ENCODE measurements at regions not wholly inside any gene's neighbourhood (a gene's known extent, or its start where the extent isn't known, plus 50 kb on each side); places are given as distances from the start of the nearest gene placed in this dataset.

DNA sequence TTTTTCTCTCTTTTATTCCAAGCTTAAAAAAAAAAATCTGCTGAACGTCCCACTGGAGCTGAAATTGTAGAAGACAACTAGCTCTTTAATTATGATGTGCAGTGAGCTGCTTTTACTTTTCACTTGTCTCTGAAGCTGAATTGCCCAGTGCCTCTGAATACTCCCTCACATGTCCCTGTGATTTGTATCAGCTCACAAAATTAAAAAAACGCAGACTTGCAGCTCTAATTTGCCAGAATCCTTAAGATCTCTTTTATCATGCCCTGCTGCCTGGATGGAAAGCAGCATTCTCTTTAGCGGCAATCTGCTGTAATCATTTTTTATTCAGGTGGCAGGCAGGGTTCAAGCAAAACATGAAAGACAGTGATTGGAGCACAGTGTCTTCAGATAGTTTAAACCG lies 443.8 kb upstream of the SPTLC3 start:
- TF ChIP-seq FOXM1 (IDR thresholded peaks at IDR 0.05; ENCODE audit: borderline replicate concordance, low read depth) = no peak
- no peak for TF ChIP-seq CREB1 (IDR thresholded peaks at IDR 0.05; ENCODE audit: low read depth)
- TF ChIP-seq NFIC (IDR thresholded peaks at IDR 0.05) = no peak
- TF ChIP-seq, protein P1, sequence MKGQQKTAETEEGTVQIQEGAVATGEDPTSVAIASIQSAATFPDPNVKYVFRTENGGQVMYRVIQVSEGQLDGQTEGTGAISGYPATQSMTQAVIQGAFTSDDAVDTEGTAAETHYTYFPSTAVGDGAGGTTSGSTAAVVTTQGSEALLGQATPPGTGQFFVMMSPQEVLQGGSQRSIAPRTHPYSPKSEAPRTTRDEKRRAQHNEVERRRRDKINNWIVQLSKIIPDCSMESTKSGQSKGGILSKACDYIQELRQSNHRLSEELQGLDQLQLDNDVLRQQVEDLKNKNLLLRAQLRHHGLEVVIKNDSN (IDR thresholded peaks at IDR 0.05) = no peak
- TF ChIP-seq CEBPB (IDR thresholded peaks at IDR 0.05) = no peak
- TF ChIP-seq, protein P2, sequence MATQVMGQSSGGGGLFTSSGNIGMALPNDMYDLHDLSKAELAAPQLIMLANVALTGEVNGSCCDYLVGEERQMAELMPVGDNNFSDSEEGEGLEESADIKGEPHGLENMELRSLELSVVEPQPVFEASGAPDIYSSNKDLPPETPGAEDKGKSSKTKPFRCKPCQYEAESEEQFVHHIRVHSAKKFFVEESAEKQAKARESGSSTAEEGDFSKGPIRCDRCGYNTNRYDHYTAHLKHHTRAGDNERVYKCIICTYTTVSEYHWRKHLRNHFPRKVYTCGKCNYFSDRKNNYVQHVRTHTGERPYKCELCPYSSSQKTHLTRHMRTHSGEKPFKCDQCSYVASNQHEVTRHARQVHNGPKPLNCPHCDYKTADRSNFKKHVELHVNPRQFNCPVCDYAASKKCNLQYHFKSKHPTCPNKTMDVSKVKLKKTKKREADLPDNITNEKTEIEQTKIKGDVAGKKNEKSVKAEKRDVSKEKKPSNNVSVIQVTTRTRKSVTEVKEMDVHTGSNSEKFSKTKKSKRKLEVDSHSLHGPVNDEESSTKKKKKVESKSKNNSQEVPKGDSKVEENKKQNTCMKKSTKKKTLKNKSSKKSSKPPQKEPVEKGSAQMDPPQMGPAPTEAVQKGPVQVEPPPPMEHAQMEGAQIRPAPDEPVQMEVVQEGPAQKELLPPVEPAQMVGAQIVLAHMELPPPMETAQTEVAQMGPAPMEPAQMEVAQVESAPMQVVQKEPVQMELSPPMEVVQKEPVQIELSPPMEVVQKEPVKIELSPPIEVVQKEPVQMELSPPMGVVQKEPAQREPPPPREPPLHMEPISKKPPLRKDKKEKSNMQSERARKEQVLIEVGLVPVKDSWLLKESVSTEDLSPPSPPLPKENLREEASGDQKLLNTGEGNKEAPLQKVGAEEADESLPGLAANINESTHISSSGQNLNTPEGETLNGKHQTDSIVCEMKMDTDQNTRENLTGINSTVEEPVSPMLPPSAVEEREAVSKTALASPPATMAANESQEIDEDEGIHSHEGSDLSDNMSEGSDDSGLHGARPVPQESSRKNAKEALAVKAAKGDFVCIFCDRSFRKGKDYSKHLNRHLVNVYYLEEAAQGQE (IDR thresholded peaks at IDR 0.05; ENCODE audit: low read depth) = no peak
- no peak for TF ChIP-seq TAF1 (IDR thresholded peaks at IDR 0.05; ENCODE audit: low read depth)

DNA sequence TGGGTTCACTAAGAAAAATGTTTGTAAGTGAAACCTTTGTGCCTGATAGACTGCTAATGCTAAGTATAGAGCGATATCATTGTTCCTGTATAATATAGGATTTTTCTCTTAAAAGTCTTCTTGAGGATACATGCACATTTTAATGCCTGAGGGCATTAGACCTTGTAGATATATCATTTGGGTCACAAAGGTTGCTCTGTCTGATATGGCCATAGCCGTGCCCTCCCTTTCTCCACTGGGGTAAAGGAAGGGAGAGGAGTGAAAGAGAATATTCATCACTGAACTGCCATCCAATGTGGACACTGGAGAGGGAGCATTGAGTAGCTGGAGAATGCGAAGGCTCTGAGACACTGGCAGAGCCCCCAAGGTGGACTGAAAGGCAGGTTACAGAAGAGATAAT lies 442.2 kb upstream of the SPTLC3 start:
- no peak for TF ChIP-seq FOXM1 (IDR thresholded peaks at IDR 0.05; ENCODE audit: borderline replicate concordance, low read depth)
- no peak for TF ChIP-seq YY1 (IDR thresholded peaks at IDR 0.05; ENCODE audit: low read depth)
- TF ChIP-seq, protein P3, sequence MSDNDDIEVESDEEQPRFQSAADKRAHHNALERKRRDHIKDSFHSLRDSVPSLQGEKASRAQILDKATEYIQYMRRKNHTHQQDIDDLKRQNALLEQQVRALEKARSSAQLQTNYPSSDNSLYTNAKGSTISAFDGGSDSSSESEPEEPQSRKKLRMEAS (IDR thresholded peaks at IDR 0.05) = no peak
- no peak for TF ChIP-seq EGR1 (IDR thresholded peaks at IDR 0.05)
- TF ChIP-seq NFIC (IDR thresholded peaks at IDR 0.05) = no peak
- TF ChIP-seq TAF1 (IDR thresholded peaks at IDR 0.05; ENCODE audit: low read depth) = no peak
- no peak for TF ChIP-seq TCF12 (IDR thresholded peaks at IDR 0.05; ENCODE audit: low read depth)
- no peak for TF ChIP-seq TEAD4 (IDR thresholded peaks at IDR 0.05)
- TF ChIP-seq ZBTB7A (IDR thresholded peaks at IDR 0.05; ENCODE audit: low read depth) = no peak
- TF ChIP-seq, protein P1 (IDR thresholded peaks at IDR 0.05) = no peak
- no peak for TF ChIP-seq CREB1 (IDR thresholded peaks at IDR 0.05; ENCODE audit: low read depth)
- no peak for TF ChIP-seq CEBPB (IDR thresholded peaks at IDR 0.05)
- TF ChIP-seq EP300 (IDR thresholded peaks at IDR 0.05; ENCODE audit: borderline replicate concordance) = no peak
- TF ChIP-seq RAD21 (IDR thresholded peaks at IDR 0.05; ENCODE audit: low read depth) = no peak
- TF ChIP-seq, protein P2 (IDR thresholded peaks at IDR 0.05; ENCODE audit: low read depth) = no peak

DNA sequence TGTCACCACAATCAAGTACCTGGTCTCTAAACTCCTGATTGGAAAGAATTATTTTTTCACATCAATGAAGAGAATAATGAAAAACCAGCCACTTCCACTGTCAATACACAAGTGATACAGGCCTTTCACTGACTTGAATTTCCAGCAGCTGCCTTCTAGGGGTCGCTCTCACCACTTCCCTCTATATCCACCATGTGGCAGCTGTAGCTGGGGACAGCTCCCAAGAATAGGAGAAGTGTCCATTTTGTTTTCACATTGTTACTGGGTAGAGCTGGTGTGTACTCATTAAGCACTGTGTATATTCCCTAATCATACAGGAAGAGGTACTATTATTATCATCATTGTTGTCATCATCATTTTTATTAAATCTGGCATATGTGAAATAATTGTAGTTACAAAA lies 438.4 kb upstream of the SPTLC3 start:
- TF ChIP-seq RAD21 (IDR thresholded peaks at IDR 0.05; ENCODE audit: low read depth) (peak; percentile 21), YY1 (IDR thresholded peaks at IDR 0.05; ENCODE audit: low read depth) (0 out of 2 replicates have a peak, but pooled peaks have one; percentile 34), CEBPB (IDR thresholded peaks at IDR 0.05) (no peak)

DNA sequence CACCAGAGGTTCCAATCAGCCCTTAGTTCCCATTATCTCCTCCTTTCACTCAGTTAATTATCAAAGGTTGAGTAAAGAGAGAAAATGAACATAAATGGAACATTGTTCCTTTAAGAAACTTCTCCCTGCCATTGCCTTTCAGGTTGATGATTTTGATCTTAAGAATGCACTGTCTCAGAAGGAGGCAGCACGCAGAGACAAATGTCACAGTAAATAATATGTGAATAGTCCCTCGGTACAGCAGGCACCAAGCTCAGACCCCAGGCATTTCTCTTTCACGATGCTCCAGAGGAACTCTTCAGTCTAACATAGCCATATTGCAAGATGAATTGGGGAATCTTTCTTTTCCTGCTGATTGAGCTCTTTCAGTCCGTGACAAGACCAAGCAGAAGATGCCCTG lies 435.3 kb upstream of the SPTLC3 start:
- TF ChIP-seq EGR1 (IDR thresholded peaks at IDR 0.05) = no peak
- TF ChIP-seq TAF1 (IDR thresholded peaks at IDR 0.05; ENCODE audit: low read depth) = no peak
- TF ChIP-seq, protein P2 (IDR thresholded peaks at IDR 0.05; ENCODE audit: low read depth) = no peak
- no peak for TF ChIP-seq TCF12 (IDR thresholded peaks at IDR 0.05; ENCODE audit: low read depth)
- TF ChIP-seq RAD21 (IDR thresholded peaks at IDR 0.05; ENCODE audit: low read depth) = no peak
- no peak for TF ChIP-seq CEBPB (IDR thresholded peaks at IDR 0.05)
- TF ChIP-seq, protein P1 (IDR thresholded peaks at IDR 0.05) = no peak
- no peak for TF ChIP-seq FOXM1 (IDR thresholded peaks at IDR 0.05; ENCODE audit: borderline replicate concordance, low read depth)
- no peak for TF ChIP-seq TEAD4 (IDR thresholded peaks at IDR 0.05)
- TF ChIP-seq, protein P3 (IDR thresholded peaks at IDR 0.05) = no peak
- no peak for TF ChIP-seq CREB1 (IDR thresholded peaks at IDR 0.05; ENCODE audit: low read depth)
- no peak for TF ChIP-seq YY1 (IDR thresholded peaks at IDR 0.05; ENCODE audit: low read depth)
- TF ChIP-seq EP300 (IDR thresholded peaks at IDR 0.05; ENCODE audit: borderline replicate concordance) = no peak
- no peak for TF ChIP-seq NFIC (IDR thresholded peaks at IDR 0.05)
- no peak for TF ChIP-seq ZBTB7A (IDR thresholded peaks at IDR 0.05; ENCODE audit: low read depth)

Data from Ishikawa (cell line).